HepG2 (cell line): ENCODE measurements at regions not wholly inside any gene's neighbourhood (a gene's known extent, or its start where the extent isn't known, plus 50 kb on each side); places are given as distances from the start of the nearest gene placed in this dataset.

Source experiments
- DNMT1 ChIP-seq: sonication (generic); formaldehyde crosslinking; IDR thresholded peaks from 2 replicates; pipeline ENCODE4 v1.5.1; 2020; ENCODE audit warnings: mild to moderate bottlenecking, missing genetic modification reagents
- GLI4 ChIP-seq: sonication (generic); formaldehyde crosslinking; IDR thresholded peaks from 2 replicates; pipeline ENCODE4 v1.5.1; 2020; ENCODE audit warnings: missing genetic modification reagents, mild to moderate bottlenecking, moderate library complexity, borderline replicate concordance
- MAFF ChIP-seq: IDR thresholded peaks from 2 replicates; pipeline ENCODE4 v1.6.1; 2011; ENCODE audit warnings: low read depth, low read length, improper control_type of control experiment
- MLXIP ChIP-seq: sonication (generic); formaldehyde crosslinking; IDR thresholded peaks from 2 replicates; pipeline ENCODE4 v1.9.0; 2021; ENCODE audit warnings: missing genetic modification reagents, borderline replicate concordance
- NCOA2 ChIP-seq: sonication (generic); formaldehyde crosslinking; IDR thresholded peaks from 2 replicates; pipeline ENCODE4 v1.8.0; 2022; ENCODE audit warnings: inconsistent platforms
- ONECUT2 ChIP-seq: sonication (generic); formaldehyde crosslinking; IDR thresholded peaks from 2 replicates; pipeline ENCODE4 v1.4.0; 2020; ENCODE audit warnings: missing genetic modification reagents
- POGZ ChIP-seq: sonication (generic); formaldehyde crosslinking; IDR thresholded peaks from 2 replicates; pipeline ENCODE4 v1.4.0; 2020; ENCODE audit warnings: mild to moderate bottlenecking, missing genetic modification reagents
- RARA ChIP-seq: IDR thresholded peaks from 2 replicates; pipeline ENCODE4 v1.6.1; 2016; ENCODE audit warnings: missing genetic modification reagents, missing compliant biosample characterization
- RXRB ChIP-seq: IDR thresholded peaks from 2 replicates; pipeline ENCODE4 v1.6.1; 2016; ENCODE audit warnings: borderline replicate concordance, missing genetic modification reagents, missing compliant biosample characterization
- SIX4 ChIP-seq: sonication (generic); formaldehyde crosslinking; IDR thresholded peaks from 2 replicates; pipeline ENCODE4 v1.4.0; 2020; ENCODE audit warnings: missing genetic modification reagents
- ZBTB26 ChIP-seq: IDR thresholded peaks from 2 replicates; pipeline ENCODE4 v1.6.1; 2016; ENCODE audit warnings: missing compliant biosample characterization, missing genetic modification reagents, borderline replicate concordance
- ZFP36L2 ChIP-seq: sonication (generic); formaldehyde crosslinking; IDR thresholded peaks from 2 replicates; pipeline ENCODE4 v1.4.0; 2020; ENCODE audit warnings: missing genetic modification reagents
- ZNF362 ChIP-seq: sonication (generic); formaldehyde crosslinking; IDR thresholded peaks from 2 replicates; pipeline ENCODE4 v1.4.0; 2020; ENCODE audit warnings: missing genetic modification reagents, mild to moderate bottlenecking, borderline replicate concordance
- ZNF513 ChIP-seq: sonication (generic); formaldehyde crosslinking; conservative IDR thresholded peaks from 2 replicates; pipeline ENCODE4 v1.5.0; 2020; ENCODE audit warnings: missing genetic modification reagents
- ZNF572 ChIP-seq: sonication (generic); formaldehyde crosslinking; IDR thresholded peaks from 2 replicates; pipeline ENCODE4 v1.5.1; 2020; ENCODE audit warnings: mild to moderate bottlenecking, missing genetic modification reagents
- ZNF800 ChIP-seq: sonication (generic); formaldehyde crosslinking; IDR thresholded peaks from 2 replicates; pipeline ENCODE4 v1.4.0; 2020; ENCODE audit warnings: missing genetic modification reagents

- TF ChIP-seq ZNF572 (CRISPR knock-in tag) (no peak), ZNF800 (CRISPR knock-in tag) (no peak), SIX4 (no peak), MLXIP (no peak), POGZ (CRISPR knock-in tag) (peak; percentile 16; the same call in 1 of the 2 replicates), RXRB (CRISPR knock-in tag) (no peak), NCOA2 (peak; percentile 66; the same call in 1 of the 2 replicates), ONECUT2 (CRISPR knock-in tag) (peak; percentile 89), ZNF362 (no peak), GLI4 (CRISPR knock-in tag) (no peak), RARA (CRISPR knock-in tag) (no peak), MAFF (no peak), ZNF513 (CRISPR knock-in tag) (no peak), DNMT1 (no peak), ZBTB26 (CRISPR knock-in tag) (no peak), ZFP36L2 (CRISPR knock-in tag) (no peak)
These were observed 752.7 kb upstream of the MGAT4C start (continued) for GRCh38 chr12:87008785-87009384.
